SHP77 (cell line): ENCODE measurements at regions not wholly inside any gene's neighbourhood (a gene's known extent, or its start where the extent isn't known, plus 50 kb on each side); places are given as distances from the start of the nearest gene placed in this dataset.
"Not testable (repeated sequence)": the region's sequence is repeated elsewhere in the genome, so short reads cannot be mapped to it uniquely, and the experiment has no call there.

ENCODE experiments used
- DNase-seq, 2 experiments: peaks; one replicate each; lab custom pipeline; 2025; lab: John Stamatoyannopoulos, UW

GRCh38 chr7:149564340-149565095, 66.9 kb upstream of the ZNF746 start:
- DNase-seq: no peak

- DNase-seq: no peak
Observed at GRCh38 chr7:149562602-149563001, 65.0 kb upstream of the ZNF746 start.

- no peak for DNase-seq
Observed at GRCh38 chr7:149561072-149561471, 63.5 kb upstream of the ZNF746 start.

GRCh38 chr7:149559711-149560110, 62.1 kb upstream of the ZNF746 start:
- DNase-seq: no peak

GRCh38 chr7:149558149-149558861, 60.7 kb upstream of the ZNF746 start:
- DNase-seq: no peak

GRCh38 chr7:149556525-149556924, 58.9 kb upstream of the ZNF746 start:
- not testable (repeated sequence) for DNase-seq

- not testable (repeated sequence) for DNase-seq
Observed at GRCh38 chr7:149554821-149555220, 57.2 kb upstream of the ZNF746 start.

- not testable (repeated sequence) for DNase-seq
Observed at GRCh38 chr7:149553991-149554390, 56.4 kb upstream of the ZNF746 start.

- no peak for DNase-seq
Observed at GRCh38 chr7:149552799-149553198, 55.2 kb upstream of the ZNF746 start.
